Trophoblast cell (in vitro differentiated cells and primary cell): ENCODE measurements at regions not wholly inside any gene's neighbourhood (a gene's known extent, or its start where the extent isn't known, plus 50 kb on each side); places are given as distances from the start of the nearest gene placed in this dataset.

Experiments
- DNase-seq, 2 donors: peaks; one replicate each; pipeline ENCODE4 v3.0.0-alpha.2; 2016
- H2AFZ ChIP-seq: 2 replicates; pipeline ENCODE4 v1.6.1; 2013; ENCODE audit warnings: low read length, moderate library complexity, mild to moderate bottlenecking; ENCODE audit not compliant: insufficient read depth, poor library complexity
- H2AK5ac ChIP-seq: 2 replicates; pipeline ENCODE4 v1.6.1; 2013; ENCODE audit warnings: mild to moderate bottlenecking, low read length
- H2BK120ac ChIP-seq: 2 replicates; pipeline ENCODE4 v1.6.1; 2013; ENCODE audit warnings: low read length, mild to moderate bottlenecking, moderate library complexity; ENCODE audit not compliant: insufficient read depth, poor library complexity
- H2BK12ac ChIP-seq: 2 replicates; pipeline ENCODE4 v1.6.1; 2013; ENCODE audit warnings: mild to moderate bottlenecking, low read length, moderate library complexity
- H2BK5ac ChIP-seq: 2 replicates; pipeline ENCODE4 v1.6.1; 2013; ENCODE audit warnings: low read length, low read depth, moderate library complexity, mild to moderate bottlenecking; ENCODE audit not compliant: poor library complexity
- H3K14ac ChIP-seq: 2 replicates; pipeline ENCODE4 v1.6.1; 2013; ENCODE audit warnings: mild to moderate bottlenecking, low read length
- H3K18ac ChIP-seq: 2 replicates; pipeline ENCODE4 v1.6.1; 2013; ENCODE audit warnings: mild to moderate bottlenecking, low read length
- H3K23ac ChIP-seq: 2 replicates; pipeline ENCODE4 v1.6.1; 2013; ENCODE audit warnings: low read length
- H3K27ac ChIP-seq: 2 replicates; pipeline ENCODE4 v1.5.1; 2013; ENCODE audit warnings: low read depth, mild to moderate bottlenecking, inconsistent platforms, low read length, moderate library complexity
- H3K27me3 ChIP-seq: 2 replicates; pipeline ENCODE4 v1.6.1; 2013; ENCODE audit warnings: inconsistent platforms, mild to moderate bottlenecking, low read length, moderate library complexity; ENCODE audit not compliant: insufficient read depth
- H3K36me3 ChIP-seq, 2 experiments: 1 replicate in 1 of 2; 2 replicates in 1 of 2; pipeline ENCODE4 v1.6.1; 2013; ENCODE audit warnings: low read length in 2 of 2, mild to moderate bottlenecking in 2 of 2, moderate library complexity in 1 of 2; ENCODE audit not compliant: insufficient read depth in 2 of 2, control insufficient read depth in 1 of 2
- H3K4ac ChIP-seq: 2 replicates; pipeline ENCODE4 v1.6.1; 2013; ENCODE audit warnings: low read depth, mild to moderate bottlenecking, low read length, moderate library complexity
- H3K4me1 ChIP-seq, 2 experiments: 1 replicate in 1 of 2; 2 replicates in 1 of 2; pipeline ENCODE4 v1.6.1; 2013; ENCODE audit warnings: low read length in 2 of 2, mild to moderate bottlenecking in 2 of 2, moderate library complexity in 1 of 2; ENCODE audit not compliant: insufficient read depth in 2 of 2, control insufficient read depth in 1 of 2
- H3K4me2 ChIP-seq: 2 replicates; pipeline ENCODE4 v1.6.1; 2013; ENCODE audit warnings: inconsistent platforms, mild to moderate bottlenecking, low read length, moderate library complexity
- H3K4me3 ChIP-seq: 2 replicates; pipeline ENCODE4 v1.5.1; 2013; ENCODE audit warnings: mild to moderate bottlenecking, low read depth, low read length, inconsistent platforms
- H3K79me1 ChIP-seq: one replicate; pipeline ENCODE4 v1.6.1; 2013; ENCODE audit warnings: low read length
- H3K79me2 ChIP-seq: 2 replicates; pipeline ENCODE4 v1.6.1; 2013; ENCODE audit warnings: low read length, mild to moderate bottlenecking; ENCODE audit not compliant: control insufficient read depth, insufficient read depth, poor library complexity
- H3K9ac ChIP-seq: 2 replicates; pipeline ENCODE4 v1.6.1; 2013; ENCODE audit warnings: mild to moderate bottlenecking, low read length
- H3K9me3 ChIP-seq: 2 replicates; pipeline ENCODE4 v1.6.1; 2013; ENCODE audit warnings: low read depth, mild to moderate bottlenecking, control low read depth, inconsistent platforms, low read length; ENCODE audit not compliant: insufficient read depth
- H4K12ac ChIP-seq: 2 replicates; pipeline ENCODE4 v1.6.1; 2013; ENCODE audit warnings: low read depth, mild to moderate bottlenecking, low read length, moderate library complexity
- H4K8ac ChIP-seq: 2 replicates; pipeline ENCODE4 v1.6.1; 2013; ENCODE audit warnings: low read depth, mild to moderate bottlenecking, low read length, moderate library complexity
- H4K91ac ChIP-seq: one replicate; pipeline ENCODE4 v1.6.1; 2013; ENCODE audit warnings: low read depth, mild to moderate bottlenecking, low read length, moderate library complexity
- WGBS: extraction: QIAGEN DNeasy Blood & Tissue Kit; methylation state at CpG from one replicate; pipeline ENCODE4 v1.1.7; 2013; ENCODE audit warnings: missing lambda C conversion rate; ENCODE audit not compliant: insufficient read length, insufficient coverage; ENCODE audit errors: extremely low coverage; 5-methylcytosine and 5-hydroxymethylcytosine counted together

GRCh38 chr3:6179761-6180160 lies 681.2 kb upstream of the GRM7 start:
- Histone ChIP-seq H3K18ac (no peak overlapping the region), H3K79me2 (no peaks in the 10 kb centered on the region), H3K4me1 (no peaks in the 10 kb centered on the region), H3K4me3 (no peak overlapping the region), H3K36me3 (no peaks in the 10 kb centered on the region), H3K9ac (no peak overlapping the region), H3K23ac (no peak overlapping the region), H2AFZ (no peak overlapping the region), H4K8ac (no peak overlapping the region), H4K91ac (no peak overlapping the region), H3K27ac (no peak overlapping the region), H2BK120ac (no peak overlapping the region), H2BK5ac (no peak overlapping the region), H3K9me3 (no peaks in the 10 kb centered on the region), H3K14ac (no peak overlapping the region), H3K4ac (no peak overlapping the region), H2BK12ac (no peak overlapping the region), H3K27me3 (no peaks in the 10 kb centered on the region), H3K4me2 (no peak overlapping the region), H2AK5ac (no peak overlapping the region), H4K12ac (no peak overlapping the region), H3K79me1 (no peaks in the 10 kb centered on the region)
- no CpG with 5 or more reads among the region's 3 CpGs for WGBS
- no peak for DNase-seq

GRCh38 chr3:6180171-6180570 lies 680.7 kb upstream of the GRM7 start:
- Histone ChIP-seq H3K27ac (no peak overlapping the region), H3K18ac (no peak overlapping the region), H3K27me3 (no peaks in the 10 kb centered on the region), H4K12ac (no peak overlapping the region), H2AK5ac (no peak overlapping the region), H2BK12ac (no peak overlapping the region), H2BK5ac (no peak overlapping the region), H3K4me1 (no peaks in the 10 kb centered on the region), H3K36me3 (no peaks in the 10 kb centered on the region), H3K79me1 (no peaks in the 10 kb centered on the region), H4K91ac (no peak overlapping the region), H3K9me3 (no peaks in the 10 kb centered on the region), H3K4me3 (no peak overlapping the region), H3K14ac (no peak overlapping the region), H3K79me2 (no peaks in the 10 kb centered on the region), H3K4me2 (no peak overlapping the region), H3K23ac (no peak overlapping the region), H3K9ac (no peak overlapping the region), H4K8ac (no peak overlapping the region), H2BK120ac (no peak overlapping the region), H2AFZ (no peak overlapping the region), H3K4ac (no peak overlapping the region)
- no peak for DNase-seq

GRCh38 chr3:6182476-6182875 lies 678.4 kb upstream of the GRM7 start:
- no peaks in the 10 kb centered on the region for H3K4me1 ChIP-seq
- H4K8ac ChIP-seq = no peak overlapping the region
- H3K27me3 ChIP-seq = no peaks in the 10 kb centered on the region
- no peak overlapping the region for H2BK120ac ChIP-seq
- H3K4ac ChIP-seq = no peak overlapping the region
- H4K12ac ChIP-seq = no peak overlapping the region
- no peak overlapping the region for H4K91ac ChIP-seq
- no peak overlapping the region for H3K4me3 ChIP-seq
- H3K23ac ChIP-seq = no peak overlapping the region
- H3K4me2 ChIP-seq = no peak overlapping the region
- no peak overlapping the region for H2AFZ ChIP-seq
- H3K79me2 ChIP-seq = no peaks in the 10 kb centered on the region
- H3K79me1 ChIP-seq = no peaks in the 10 kb centered on the region
- no peak overlapping the region for H2BK12ac ChIP-seq
- no peaks in the 10 kb centered on the region for H3K9me3 ChIP-seq
- no CpG with 5 or more reads among the region's 5 CpGs for WGBS
- no peak overlapping the region for H3K14ac ChIP-seq
- H3K36me3 ChIP-seq = no peaks in the 10 kb centered on the region
- no peak overlapping the region for H3K27ac ChIP-seq
- no peak overlapping the region for H2AK5ac ChIP-seq
- DNase-seq = no peak
- H3K9ac ChIP-seq = no peak overlapping the region
- no peak overlapping the region for H3K18ac ChIP-seq
- H2BK5ac ChIP-seq = no peak overlapping the region

GRCh38 chr3:6182909-6183308 lies 678.0 kb upstream of the GRM7 start:
- no peak overlapping the region for H4K91ac ChIP-seq

More at GRCh38 chr3:6182909-6183308, 678.0 kb upstream of the GRM7 start:
- H2AFZ ChIP-seq = no peak overlapping the region
- no peak overlapping the region for H2BK12ac ChIP-seq
- H3K14ac ChIP-seq = no peak overlapping the region
- H3K36me3 ChIP-seq = no peaks in the 10 kb centered on the region
- no peaks in the 10 kb centered on the region for H3K9me3 ChIP-seq
- no peak overlapping the region for H3K4me3 ChIP-seq
- H3K18ac ChIP-seq = no peak overlapping the region
- no peak for DNase-seq
- no peak overlapping the region for H4K8ac ChIP-seq
- no peak overlapping the region for H2AK5ac ChIP-seq
- H3K79me1 ChIP-seq = no peaks in the 10 kb centered on the region
- no CpG with 5 or more reads among the region's 2 CpGs for WGBS
- no peak overlapping the region for H3K23ac ChIP-seq
- H3K79me2 ChIP-seq = no peaks in the 10 kb centered on the region
- H4K12ac ChIP-seq = no peak overlapping the region
- no peak overlapping the region for H3K9ac ChIP-seq
- H3K4ac ChIP-seq = no peak overlapping the region
- H3K27ac ChIP-seq = no peak overlapping the region
- H3K4me1 ChIP-seq = no peaks in the 10 kb centered on the region
- H3K4me2 ChIP-seq = no peak overlapping the region
- no peak overlapping the region for H2BK5ac ChIP-seq
- H2BK120ac ChIP-seq = no peak overlapping the region
- no peaks in the 10 kb centered on the region for H3K27me3 ChIP-seq
